Heart left ventricle (tissue), 16 donors: ENCODE measurements at regions not wholly inside any gene's neighbourhood (a gene's known extent, or its start where the extent isn't known, plus 50 kb on each side); places are given as distances from the start of the nearest gene placed in this dataset.
"Not testable (repeated sequence)": the region's sequence is repeated elsewhere in the genome, so short reads cannot be mapped to it uniquely, and the experiment has no call there.

Experiments
- ATAC-seq, 4 donors: fragments of 200-7000 bp; cut with Tn5 transposase; one replicate each; pipeline ENCODE4 v1.9.1; 2020 to 2022; ENCODE audit warnings: moderate library complexity in 4 of 4, mild to moderate bottlenecking in 3 of 4, moderate number of reproducible peaks in 1 of 4
- DNase-seq, 5 donors: peaks; one replicate each; pipeline ENCODE4 v3.0.0-alpha.2; 2020
- H3K27ac ChIP-seq, 12 donors: fragments of 200-600 bp; sonication (generic) in 4 of 12; one replicate each; pipeline versions ENCODE4 v1.5.0 to v1.8.0; 2016 to 2022; ENCODE audit warnings: mild to moderate bottlenecking in 2 of 12
- H3K27me3 ChIP-seq, 9 donors: fragments of 200-600 bp; sonication (generic) in 2 of 9; one replicate each; pipeline versions ENCODE4 v1.5.1 to v1.8.0; 2016 to 2022; ENCODE audit warnings: mild to moderate bottlenecking in 3 of 9
- H3K36me3 ChIP-seq, 9 donors: fragments of 200-600 bp; sonication (generic) in 2 of 9; one replicate each; pipeline versions ENCODE4 v1.5.0 to v1.8.0; 2018 to 2022; ENCODE audit warnings: mild to moderate bottlenecking in 2 of 9
- H3K4me1 ChIP-seq, 12 donors: fragments of 200-600 bp; sonication (generic) in 4 of 12; one replicate each; pipeline versions ENCODE4 v1.5.0 to v1.8.0; 2016 to 2022; ENCODE audit warnings: mild to moderate bottlenecking in 3 of 12
- H3K4me3 ChIP-seq, 12 donors: fragments of 200-600 bp; sonication (generic) in 4 of 12; one replicate each; pipeline versions ENCODE4 v1.5.0 to v1.8.0; 2017 to 2022; ENCODE audit warnings: mild to moderate bottlenecking in 9 of 12, moderate library complexity in 4 of 12
- H3K9me3 ChIP-seq, 12 donors: fragments of 200-600 bp; sonication (generic) in 4 of 12; one replicate each; pipeline versions ENCODE4 v1.5.0 to v1.8.0; 2016 to 2022; ENCODE audit warnings: mild to moderate bottlenecking in 1 of 12
- CTCF ChIP-seq, 12 donors: fragments of 200-600 bp; sonication (generic) in 4 of 12; IDR thresholded peaks; one replicate each; pipeline versions ENCODE4 v1.5.0 to v1.8.0; 2018 to 2022; ENCODE audit warnings: antibody characterized with exemption in 12 of 12, mild to moderate bottlenecking in 5 of 12
- POLR2A ChIP-seq, 2 donors: fragments of 450-650 bp; IDR thresholded peaks; one replicate each; pipeline ENCODE4 v1.6.1; 2017; ENCODE audit warnings: antibody characterized with exemption in 2 of 2, mild to moderate bottlenecking in 2 of 2, moderate library complexity in 2 of 2
- WGBS, 4 donors: extraction: QIAGEN DNeasy Blood & Tissue Kit in 2 of 4; methylation state at CpG; one replicate each; pipeline versions ENCODE4 v1.1.5 to v1.1.7; 2013 to 2018; 5-methylcytosine and 5-hydroxymethylcytosine counted together
- intact Hi-C, 10 donors: fragments of 100-400 bp; cut with DNase I; formaldehyde crosslinking; loops; one replicate each; pipeline versions ENCODE4 v1.11.1 to v1.14.2; 2022
- donor health status: ischemic (EF 13 %, LVEDD 7.1; RV severe dilation, severe dysfunction).
- donor health status: healthy with polysubstance abuse.
- donor health status: DM: no; HTN: yes; CAD: no.
- donor health status: DM: no; HTN: no; CAD: no.
- donor health status: ischemic (EF 25% LVEDD 6.9; RV normal size, moderate dysfunction).
- donor health status: ischemic (EF 25% LVEDD 5.7; RV mildly dilated, moderate dysfunction).
- donor health status: healthy.
- donor health status: DM: yes; HTN: yes; CAD: no.
- donor health status: ischemic (EF 35%, LVEDD 5.7; RV mildly dilated, moderate dysfunction).
- donor health status: nonischemic (EF 11% LVEDD 7.7; RV severe dilation, severe dysfunction).
- donor health status: DM: yes; HTN: yes; CAD: no.
- donor health status: PGD.
- donor health status: ischemic (EF 29% LVEDD 5.4; RV normal size, mild dysfunction).
- donor health status: nonischemic (EF 23%, LVEDD 6.1; RV moderate dilation, normal function).

DNA sequence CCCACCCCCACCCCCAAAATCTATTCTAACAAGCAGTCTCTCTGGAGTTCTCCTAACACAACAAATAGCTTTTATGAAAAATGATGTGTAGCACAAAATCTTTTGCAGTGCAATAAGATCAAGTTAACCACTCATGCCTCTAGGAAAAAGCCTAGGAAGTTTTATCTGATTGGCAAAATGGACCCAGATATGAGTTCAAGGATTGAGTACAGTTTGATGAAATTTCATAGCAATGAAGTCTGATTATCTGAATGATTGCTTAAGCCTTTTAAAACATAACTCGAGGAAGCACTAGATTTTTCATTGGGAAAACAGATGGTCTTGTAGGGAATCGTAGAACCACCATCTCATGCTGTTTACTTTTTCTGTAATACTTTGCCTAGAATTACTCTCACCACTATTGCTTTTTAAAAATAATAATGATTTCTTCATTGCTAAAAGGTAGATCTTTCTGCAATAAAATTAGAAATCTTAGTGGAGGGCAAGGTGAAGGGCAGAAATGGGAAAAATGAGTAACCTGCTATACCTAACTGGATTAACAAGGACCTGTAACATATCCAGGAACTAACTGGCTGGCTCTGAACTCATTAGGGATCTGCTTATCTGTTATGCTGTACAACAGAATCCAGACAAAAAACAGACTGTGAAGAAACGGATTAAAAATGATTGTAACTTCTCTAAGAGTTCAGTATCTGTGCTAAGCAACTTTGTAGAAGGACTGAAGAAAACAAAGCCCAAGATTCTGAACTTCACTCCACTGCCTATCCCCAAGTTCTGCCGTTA is 73.7 kb upstream of the ETAA1 start:
- Histone ChIP-seq H3K27ac (peak overlapping the region in 1 of 12 donors; percentile 61), H3K4me3 (no peak overlapping the region), H3K9me3 (no peaks in the 10 kb centered on the region), H3K4me1 (peaks cover 0 to 13% (median 0%) of the 10 kb centered on the region in 12 donors), H3K27me3 (peaks cover 0 to 23% (median 0%) of the 10 kb centered on the region in 9 donors), H3K36me3 (no peaks in the 10 kb centered on the region)
- TF ChIP-seq POLR2A (IDR thresholded peaks at IDR 0.05) (no peak), CTCF (IDR thresholded peaks at IDR 0.05) (no peak)
- 45 to 56% (median 53%) methylated on average over 4 of the region's 4 CpGs for WGBS, 4 donors
- no peak for DNase-seq
- ATAC-seq = no peak
- intact Hi-C loops = loop anchor here in 1 of 10 donors (5.0 kb wide), 1 partner anchor 891 kb away; no protein-coding TSS in a partner anchor

GRCh38 chr2:67329513-67329912 is 67.6 kb upstream of the ETAA1 start:
- no peak overlapping the region for H3K27ac ChIP-seq
- no peak for TF ChIP-seq CTCF (IDR thresholded peaks at IDR 0.05)
- no peak for TF ChIP-seq POLR2A (IDR thresholded peaks at IDR 0.05)
- ATAC-seq = no peak
- peaks cover 0 to 26% (median 0%) of the 10 kb centered on the region in 9 donors for H3K27me3 ChIP-seq
- no peak for DNase-seq
- intact Hi-C loops = no loop called here
- no peak overlapping the region for H3K4me3 ChIP-seq
- no peaks in the 10 kb centered on the region for H3K36me3 ChIP-seq
- no peaks in the 10 kb centered on the region for H3K9me3 ChIP-seq
- no peaks in the 10 kb centered on the region for H3K4me1 ChIP-seq

GRCh38 chr2:67329951-67330350 is 67.2 kb upstream of the ETAA1 start:
- DNase-seq = no peak
- H3K9me3 ChIP-seq = no peaks in the 10 kb centered on the region
- ATAC-seq = no peak
- H3K4me1 ChIP-seq = no peaks in the 10 kb centered on the region
- H3K27ac ChIP-seq = no peak overlapping the region
- TF ChIP-seq POLR2A (IDR thresholded peaks at IDR 0.05) = no peak
- TF ChIP-seq CTCF (IDR thresholded peaks at IDR 0.05) = no peak
- intact Hi-C loops = no loop called here
- no peak overlapping the region for H3K4me3 ChIP-seq
- H3K36me3 ChIP-seq = no peaks in the 10 kb centered on the region
- H3K27me3 ChIP-seq = peaks cover 0 to 26% (median 0%) of the 10 kb centered on the region in 9 donors

DNA sequence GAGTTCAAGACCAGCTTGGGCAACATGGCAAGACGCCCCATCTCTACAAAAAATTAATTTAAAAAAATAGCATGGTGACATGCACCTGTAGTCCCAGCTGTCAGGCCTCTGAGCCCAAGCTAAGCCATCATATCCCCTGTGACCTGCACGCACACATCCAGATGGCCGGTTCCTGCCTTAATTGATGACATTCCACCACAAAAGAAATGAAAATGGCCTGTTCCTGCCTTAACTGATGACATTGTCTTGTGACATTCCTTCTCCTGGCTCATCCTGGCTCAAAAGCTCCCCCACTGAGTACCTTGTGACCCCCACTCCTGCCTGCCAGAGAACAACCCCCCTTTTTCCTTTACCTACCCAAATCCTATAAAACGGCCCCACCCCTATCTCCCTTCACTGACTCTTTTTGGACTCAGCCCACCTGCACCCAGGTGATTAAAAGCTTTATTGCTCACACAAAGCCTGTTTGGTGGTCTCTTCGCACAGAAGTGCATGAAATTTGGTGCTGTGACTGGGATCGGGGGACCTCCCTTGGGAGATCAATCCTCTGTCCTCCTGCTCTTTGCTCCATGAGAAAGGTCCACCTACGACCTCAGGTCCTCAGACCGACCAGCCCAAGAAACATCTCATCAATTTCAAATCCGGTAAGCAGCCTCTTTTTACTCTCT is 65.6 kb upstream of the ETAA1 start:
- ATAC-seq, H3K36me3 ChIP-seq, H3K27ac ChIP-seq, DNase-seq, intact Hi-C loops, H3K9me3 ChIP-seq, H3K4me1 ChIP-seq, H3K4me3 ChIP-seq: not testable (repeated sequence)
- peaks cover 0 to 16% (median 0%) of the 10 kb centered on the region in 9 donors for H3K27me3 ChIP-seq
- 89 to 92% (median 90%) methylated on average over 9 of the region's 9 CpGs for WGBS, 4 donors
